ENCODE measurements at regions not wholly inside any gene's neighbourhood (a gene's known extent, or its start where the extent isn't known, plus 50 kb on each side); places are given as distances from the start of the nearest gene placed in this dataset.

GRCh38 chr4:107562316-107562715, 157.7 kb downstream of the PAPSS1 start:
- H3K27me3 ChIP-seq (ENCODE audit: insufficient read depth, low read depth, severe bottlenecking): no peaks in the 10 kb centered on the region
- DNase-seq: peak; percentile 57
- no peak overlapping the region for H3K27ac ChIP-seq
- no peak for TF ChIP-seq CTCF (IDR thresholded peaks at IDR 0.05; ENCODE audit: low read depth, low read length)
- H3K9me3 ChIP-seq (ENCODE audit: severe bottlenecking): no peaks in the 10 kb centered on the region
- no peaks in the 10 kb centered on the region for H3K36me3 ChIP-seq
- H3K4me3 ChIP-seq (ENCODE audit: low read depth, low read length): no peak overlapping the region

- Histone ChIP-seq H3K27me3 (ENCODE audit: insufficient read depth, low read depth, severe bottlenecking) (no peaks in the 10 kb centered on the region), H3K9me3 (ENCODE audit: severe bottlenecking) (no peaks in the 10 kb centered on the region), H3K27ac (no peak overlapping the region), H3K36me3 (no peaks in the 10 kb centered on the region), H3K4me3 (ENCODE audit: low read depth, low read length) (no peak overlapping the region)
- DNase-seq: no peak
- no peak for TF ChIP-seq CTCF (IDR thresholded peaks at IDR 0.05; ENCODE audit: low read depth, low read length)
Observed at GRCh38 chr4:107561481-107561880, 158.6 kb downstream of the PAPSS1 start.

DNA sequence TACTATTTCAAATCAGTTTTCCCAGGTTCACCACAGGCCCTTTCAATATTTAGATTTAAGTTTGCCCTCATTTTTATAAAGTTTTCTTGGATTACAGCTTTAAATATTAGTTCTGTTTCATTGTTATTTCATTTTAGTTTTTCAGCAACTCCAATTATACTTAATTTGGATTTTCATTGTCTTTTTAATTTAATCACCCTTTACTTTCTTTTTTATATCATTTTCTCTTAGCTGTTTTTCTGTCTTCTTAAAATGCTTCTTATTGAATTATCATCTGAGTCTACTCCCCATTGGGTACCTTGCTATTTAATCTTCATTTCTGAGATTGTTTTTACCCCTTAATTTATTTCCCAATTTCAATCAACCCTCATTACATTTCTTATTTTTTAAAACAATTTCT, 160.4 kb downstream of the PAPSS1 start:
- no peaks in the 10 kb centered on the region for H3K27me3 ChIP-seq (ENCODE audit: insufficient read depth, low read depth, severe bottlenecking)
- no peak for TF ChIP-seq CTCF (IDR thresholded peaks at IDR 0.05; ENCODE audit: low read depth, low read length)
- no peak overlapping the region for H3K4me3 ChIP-seq (ENCODE audit: low read depth, low read length)
- H3K36me3 ChIP-seq: no peaks in the 10 kb centered on the region
- no peak overlapping the region for H3K27ac ChIP-seq
- no peak for DNase-seq
- H3K9me3 ChIP-seq (ENCODE audit: severe bottlenecking): no peaks in the 10 kb centered on the region

GRCh38 chr4:107552306-107552705, 167.7 kb downstream of the PAPSS1 start:
- Histone ChIP-seq H3K27me3 (ENCODE audit: insufficient read depth, low read depth, severe bottlenecking) (no peaks in the 10 kb centered on the region), H3K4me3 (ENCODE audit: low read depth, low read length) (no peak overlapping the region), H3K9me3 (ENCODE audit: severe bottlenecking) (no peaks in the 10 kb centered on the region), H3K27ac (no peak overlapping the region), H3K36me3 (no peaks in the 10 kb centered on the region)
- DNase-seq: no peak
- TF ChIP-seq CTCF (IDR thresholded peaks at IDR 0.05; ENCODE audit: low read depth, low read length): no peak

DNA sequence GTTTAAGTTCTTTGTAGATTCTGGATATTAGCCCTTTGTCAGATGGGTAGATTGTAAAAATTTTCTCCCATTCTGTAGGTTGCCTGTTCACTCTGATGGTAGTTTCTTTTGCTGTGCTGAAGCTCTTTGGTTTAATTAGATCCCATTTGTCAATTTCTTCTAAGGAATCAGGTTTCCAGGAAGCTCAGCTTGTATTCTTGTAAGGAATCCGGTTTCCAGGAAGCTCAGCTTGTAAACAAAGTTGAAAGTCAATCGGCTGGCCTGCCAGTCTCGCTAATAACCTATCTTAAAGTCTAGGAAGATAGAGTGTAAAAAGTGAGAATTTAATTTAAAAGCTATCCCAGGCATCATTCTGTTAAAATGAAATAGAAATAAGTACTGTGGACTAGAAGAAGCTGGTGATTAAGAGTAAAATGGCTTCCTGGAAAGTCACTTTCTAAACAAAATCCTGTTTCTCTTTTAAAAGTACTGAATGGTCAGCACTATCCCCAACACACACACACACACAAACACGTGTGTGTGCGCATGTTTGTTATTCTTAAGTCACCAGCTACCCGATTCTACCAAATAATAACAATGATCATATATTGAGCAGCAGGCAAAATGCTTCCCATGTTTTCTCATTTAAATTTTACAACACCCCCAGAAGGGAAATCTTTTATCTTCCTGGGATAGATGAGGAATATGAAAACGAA, 171.7 kb downstream of the PAPSS1 start:
- Histone ChIP-seq H3K36me3 (no peaks in the 10 kb centered on the region), H3K27me3 (ENCODE audit: insufficient read depth, low read depth, severe bottlenecking) (no peaks in the 10 kb centered on the region), H3K27ac (no peak overlapping the region), H3K4me3 (ENCODE audit: low read depth, low read length) (no peak overlapping the region), H3K9me3 (ENCODE audit: severe bottlenecking) (no peaks in the 10 kb centered on the region)
- DNase-seq: no peak
- no peak for TF ChIP-seq CTCF (IDR thresholded peaks at IDR 0.05; ENCODE audit: low read depth, low read length)

DNA sequence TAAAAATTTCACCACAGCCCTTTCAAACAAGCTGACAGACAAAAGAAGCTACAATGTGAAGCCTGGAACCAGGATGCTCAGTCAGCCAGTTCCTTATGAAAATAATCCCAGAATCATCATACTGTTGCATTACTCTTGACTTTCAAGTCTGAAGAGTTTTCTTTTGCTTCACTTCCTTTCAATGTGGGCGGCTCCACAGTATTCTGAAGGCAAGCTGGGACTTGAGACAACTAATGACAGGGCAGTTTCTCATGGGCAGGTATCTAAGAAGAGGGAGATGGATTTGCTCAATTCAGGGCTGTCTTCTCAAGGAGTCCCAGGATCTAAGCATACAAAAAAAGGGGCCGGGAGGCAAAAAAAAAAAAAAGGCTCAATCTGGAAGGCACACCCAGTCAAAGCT, 173.4 kb downstream of the PAPSS1 start:
- H3K27me3 ChIP-seq (ENCODE audit: insufficient read depth, low read depth, severe bottlenecking): no peaks in the 10 kb centered on the region
- no peak overlapping the region for H3K27ac ChIP-seq
- DNase-seq: no peak
- no peak for TF ChIP-seq CTCF (IDR thresholded peaks at IDR 0.05; ENCODE audit: low read depth, low read length)
- no peaks in the 10 kb centered on the region for H3K36me3 ChIP-seq
- H3K4me3 ChIP-seq (ENCODE audit: low read depth, low read length): no peak overlapping the region
- H3K9me3 ChIP-seq (ENCODE audit: severe bottlenecking): no peaks in the 10 kb centered on the region
